Ammon's horn (tissue), 1 donor: ENCODE measurements at regions not wholly inside any gene's neighbourhood (a gene's known extent, or its start where the extent isn't known, plus 50 kb on each side); places are given as distances from the start of the nearest gene placed in this dataset.
A peak's percentile ranks its signal among the peaks of the same experiment; 100 is the strongest.
"Not testable (repeated sequence)": the region's sequence is repeated elsewhere in the genome, so short reads cannot be mapped to it uniquely, and the experiment has no call there.

Source experiments
- DNase-seq: peaks from one replicate; pipeline ENCODE4 v3.0.0-alpha.2; 2016; ENCODE audit warnings: low spot score

DNA sequence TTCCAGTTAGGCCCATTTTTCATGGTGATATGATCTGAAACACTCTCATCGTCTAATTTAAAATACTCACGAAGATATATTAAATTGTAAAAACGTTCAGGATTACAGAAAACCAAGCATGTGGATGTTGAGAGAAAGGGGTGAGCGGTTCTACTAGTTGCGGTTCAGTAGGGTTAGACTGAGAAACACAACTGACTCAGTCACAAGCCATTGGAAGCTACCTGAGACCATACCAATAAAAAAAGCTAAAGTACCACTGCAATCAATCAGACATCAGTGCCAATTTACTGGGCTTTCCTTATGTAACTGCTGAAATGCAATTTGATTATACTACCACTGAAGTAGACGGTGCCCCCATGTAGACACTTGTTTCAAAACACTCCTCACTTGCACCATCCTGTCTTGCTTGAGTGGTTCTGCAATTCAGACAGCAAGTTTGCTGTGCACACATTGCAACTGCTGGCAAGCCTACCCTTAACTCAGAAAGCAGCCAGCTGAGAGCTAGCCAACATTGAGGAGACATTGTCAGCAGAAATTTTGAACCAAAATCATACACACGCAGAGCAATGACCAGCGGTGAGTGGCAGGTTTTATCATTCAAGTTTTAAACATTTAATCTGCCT, 368.7 kb upstream of the ARHGEF26 start:
- peak; percentile 43 for DNase-seq

DNA sequence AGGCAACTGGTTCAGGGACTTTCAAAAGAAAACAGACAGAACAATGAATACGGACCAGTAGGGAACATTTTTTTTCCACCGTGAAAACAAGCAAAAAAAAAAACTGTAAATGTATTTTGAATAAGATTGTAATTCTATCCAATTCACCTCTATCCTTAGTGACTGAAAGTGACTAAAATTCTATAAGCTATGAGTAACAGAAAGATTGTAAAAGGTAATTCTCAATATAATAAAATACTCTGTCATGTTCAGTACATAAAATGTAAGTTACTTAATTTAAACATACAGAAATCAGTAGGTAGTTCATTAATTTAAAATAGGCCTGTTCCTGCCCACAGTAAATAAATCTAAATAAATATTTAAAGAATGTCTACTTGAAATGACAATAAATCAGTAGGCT, 368.2 kb upstream of the ARHGEF26 start:
- no peak for DNase-seq

DNA sequence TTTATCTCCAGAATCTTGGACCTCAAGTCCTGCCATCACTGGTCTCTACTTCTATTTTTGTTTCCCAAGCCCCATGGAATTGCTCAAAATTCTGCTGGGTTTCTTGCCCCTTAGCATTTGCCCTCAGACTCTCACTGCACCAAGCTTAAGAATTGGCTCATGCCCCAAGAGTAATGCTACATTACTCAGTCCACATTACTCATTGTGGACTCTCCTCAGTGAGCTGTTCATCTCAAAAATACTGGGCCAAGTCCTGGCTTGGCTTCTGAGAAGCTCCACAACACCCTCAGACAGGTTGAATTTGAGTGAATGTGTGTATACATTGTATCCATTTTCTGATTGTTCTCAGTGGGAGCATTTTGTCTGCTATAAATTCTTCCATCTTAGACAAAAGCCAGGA, 364.4 kb upstream of the ARHGEF26 start:
- DNase-seq: no peak

DNA sequence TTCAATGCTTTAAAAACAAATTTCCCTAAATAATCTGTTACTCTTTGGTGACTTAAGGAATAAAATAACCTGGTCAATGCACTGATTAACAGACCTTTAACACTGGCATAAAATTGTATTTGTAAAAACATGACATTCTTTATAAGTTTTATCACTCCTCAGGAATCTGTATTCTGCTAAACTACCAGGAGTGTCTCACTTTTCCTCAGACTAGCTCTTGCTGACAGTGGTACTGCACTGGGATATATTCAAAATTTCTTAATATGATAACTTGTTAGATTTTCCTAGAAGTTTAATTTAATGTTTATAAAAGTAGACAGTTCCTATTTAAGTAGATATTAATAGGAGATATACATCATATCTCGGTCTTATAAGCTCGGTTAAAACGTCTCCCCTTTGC, 363.4 kb upstream of the ARHGEF26 start:
- no peak for DNase-seq

DNA sequence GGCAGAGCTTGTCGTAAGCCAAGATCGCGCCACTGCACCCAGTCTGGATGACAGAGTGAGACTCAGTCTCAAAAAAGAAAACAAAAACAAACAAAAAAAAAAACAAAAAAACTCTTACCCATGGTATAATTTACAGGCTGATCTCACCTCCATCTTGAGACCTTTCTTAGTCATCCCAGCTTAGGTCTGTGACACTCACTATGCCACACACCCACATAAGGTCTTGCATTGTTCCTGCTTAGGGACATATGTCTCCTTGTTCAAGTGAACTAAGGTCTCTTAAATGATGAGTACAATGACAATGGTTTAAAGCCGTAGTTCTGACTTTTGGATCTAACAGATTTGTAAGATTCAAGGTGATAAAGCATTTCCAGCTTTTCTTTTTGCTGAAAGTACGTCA, 360.2 kb upstream of the ARHGEF26 start:
- DNase-seq: no peak

DNA sequence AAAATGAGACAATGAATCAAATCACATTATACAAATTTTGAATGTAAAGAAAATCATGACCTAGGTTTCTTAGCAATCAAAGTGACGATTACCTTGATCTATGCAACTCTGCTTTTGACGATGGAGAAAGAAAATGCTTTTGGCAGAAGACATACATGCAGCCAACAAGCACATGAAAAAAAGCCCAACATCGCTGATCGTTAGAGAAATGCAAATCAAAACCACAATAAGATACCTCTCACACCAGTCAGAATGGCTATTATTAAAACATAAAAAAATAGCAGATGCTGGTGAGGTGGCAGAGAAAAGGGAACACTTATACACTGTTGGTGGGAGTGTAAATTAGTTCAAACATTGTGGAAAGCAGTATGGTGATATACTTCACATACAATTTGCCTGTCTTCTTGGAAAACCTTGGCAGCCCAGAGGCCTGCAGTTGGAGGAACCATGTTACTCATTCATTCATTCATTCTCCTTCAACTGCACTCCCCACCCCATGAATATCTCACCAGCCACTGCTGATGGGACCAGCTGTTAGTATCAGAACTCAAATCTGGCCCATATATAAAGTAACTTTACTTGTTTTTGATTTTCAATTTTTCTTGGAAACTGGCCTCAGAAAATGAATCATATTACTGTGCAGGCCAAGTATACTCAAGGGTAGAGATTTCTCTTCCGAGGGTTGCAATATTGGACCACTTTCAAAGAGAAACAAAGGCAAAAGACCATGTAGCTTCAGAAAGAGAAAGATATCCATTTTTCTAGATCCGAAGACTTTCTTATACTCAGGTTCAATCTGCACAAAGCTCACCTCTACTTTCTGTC, 358.6 kb upstream of the ARHGEF26 start:
- no peak for DNase-seq

DNA sequence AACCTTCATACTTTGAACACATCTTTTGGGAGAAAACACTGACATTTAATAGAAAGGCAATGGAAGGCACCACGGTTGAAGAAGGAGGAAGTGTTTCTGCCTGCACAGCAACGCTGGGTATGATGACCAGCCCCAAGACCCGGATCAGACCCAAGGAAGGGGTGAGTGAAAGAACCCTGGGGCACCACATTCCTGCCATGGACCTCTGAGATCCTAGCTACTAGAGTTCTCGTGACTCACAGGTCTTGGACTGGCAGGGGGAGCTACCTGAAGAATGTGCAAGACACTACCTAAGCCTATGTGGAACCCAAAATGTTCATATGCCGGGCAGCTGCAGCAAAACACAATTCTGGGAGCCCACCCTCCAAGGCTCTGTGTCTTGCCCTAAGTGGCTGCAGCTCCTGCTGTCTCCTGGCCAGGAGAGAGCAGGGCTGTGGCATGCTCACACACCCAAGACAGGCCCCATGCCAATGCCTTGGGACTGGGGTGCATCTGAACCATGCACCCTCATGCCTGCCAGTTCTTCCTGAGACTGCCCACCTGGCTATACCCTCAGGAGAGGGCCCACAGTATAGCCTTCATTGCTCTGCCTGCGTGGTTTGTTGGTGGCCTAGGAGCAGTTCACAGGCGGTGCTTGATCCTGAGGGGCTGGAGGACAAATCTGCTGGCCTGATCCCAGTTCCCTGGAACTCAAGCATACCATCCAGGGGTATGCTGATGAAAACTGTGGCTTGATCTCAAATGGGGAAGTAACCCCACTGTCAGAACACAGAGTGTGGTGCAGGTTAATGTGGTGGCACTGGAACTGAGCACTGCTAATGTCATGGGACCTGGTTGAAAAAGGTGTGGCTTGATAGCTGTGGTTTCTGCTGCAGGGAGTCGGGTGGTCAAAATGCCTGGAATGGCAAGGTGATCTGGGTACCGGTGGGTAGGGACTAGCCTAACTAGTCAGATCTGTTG, 353.3 kb upstream of the ARHGEF26 start:
- no peak for DNase-seq

DNA sequence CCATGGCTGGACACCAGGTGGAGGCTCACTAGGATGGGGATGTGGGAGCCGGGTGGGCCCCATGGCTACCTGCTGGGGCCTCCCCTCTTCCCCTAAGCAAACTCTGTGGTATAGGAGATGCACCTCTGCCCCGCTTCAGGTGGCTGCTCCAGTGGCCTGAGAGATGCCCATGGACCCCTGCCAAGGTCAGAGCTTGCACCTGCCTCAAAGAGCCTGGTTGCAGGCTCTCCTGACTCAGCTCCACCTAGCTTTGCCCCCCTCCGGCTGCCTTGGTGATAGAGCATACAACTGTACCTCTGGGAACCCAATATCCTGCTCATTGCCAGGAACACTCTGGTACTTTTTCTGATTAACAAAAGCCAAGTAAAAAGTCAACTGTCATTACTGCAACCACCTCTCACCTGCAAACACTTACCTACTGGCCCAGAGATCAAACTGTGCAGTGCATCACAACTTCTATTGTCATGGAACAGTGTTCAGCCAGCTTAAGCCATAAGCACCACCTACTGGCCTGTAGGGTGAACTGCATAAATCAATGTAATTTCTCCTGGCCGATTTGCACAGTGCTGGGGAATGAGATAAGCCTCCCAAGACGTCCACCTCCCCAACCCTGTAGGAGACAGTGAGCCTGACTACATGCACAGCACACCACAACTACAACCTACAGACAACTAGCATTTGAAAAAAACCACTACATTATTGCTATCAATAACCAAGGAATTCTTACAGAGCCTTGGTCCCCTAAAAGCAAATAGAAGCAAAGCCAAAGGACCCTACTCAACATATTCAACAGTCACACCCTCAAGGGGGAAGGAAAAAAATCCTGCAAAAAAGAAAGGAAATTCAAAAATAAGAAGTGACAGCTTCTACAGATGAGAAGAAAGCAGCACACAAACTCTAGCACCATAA, 352.4 kb upstream of the ARHGEF26 start:
- DNase-seq: peak; percentile 60

DNA sequence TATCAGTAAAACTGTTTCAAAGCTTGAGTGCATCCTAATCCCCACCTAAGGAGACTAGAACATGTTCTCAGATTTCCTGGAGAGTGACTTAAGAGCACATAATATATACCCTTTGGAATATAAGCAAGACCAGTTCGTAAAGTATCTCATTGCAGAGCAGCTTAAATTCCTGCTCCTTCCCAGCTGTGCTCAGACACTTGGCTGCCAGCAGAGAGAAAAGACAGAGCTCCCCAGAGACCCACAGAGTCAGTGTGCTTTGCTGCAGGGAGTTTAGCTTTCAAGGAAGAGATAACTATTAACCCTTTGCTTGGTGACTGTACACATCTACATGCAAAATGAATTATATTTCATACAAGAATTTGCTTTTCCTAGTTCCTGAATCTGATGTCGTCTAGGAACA, 338.1 kb upstream of the ARHGEF26 start:
- no peak for DNase-seq

DNA sequence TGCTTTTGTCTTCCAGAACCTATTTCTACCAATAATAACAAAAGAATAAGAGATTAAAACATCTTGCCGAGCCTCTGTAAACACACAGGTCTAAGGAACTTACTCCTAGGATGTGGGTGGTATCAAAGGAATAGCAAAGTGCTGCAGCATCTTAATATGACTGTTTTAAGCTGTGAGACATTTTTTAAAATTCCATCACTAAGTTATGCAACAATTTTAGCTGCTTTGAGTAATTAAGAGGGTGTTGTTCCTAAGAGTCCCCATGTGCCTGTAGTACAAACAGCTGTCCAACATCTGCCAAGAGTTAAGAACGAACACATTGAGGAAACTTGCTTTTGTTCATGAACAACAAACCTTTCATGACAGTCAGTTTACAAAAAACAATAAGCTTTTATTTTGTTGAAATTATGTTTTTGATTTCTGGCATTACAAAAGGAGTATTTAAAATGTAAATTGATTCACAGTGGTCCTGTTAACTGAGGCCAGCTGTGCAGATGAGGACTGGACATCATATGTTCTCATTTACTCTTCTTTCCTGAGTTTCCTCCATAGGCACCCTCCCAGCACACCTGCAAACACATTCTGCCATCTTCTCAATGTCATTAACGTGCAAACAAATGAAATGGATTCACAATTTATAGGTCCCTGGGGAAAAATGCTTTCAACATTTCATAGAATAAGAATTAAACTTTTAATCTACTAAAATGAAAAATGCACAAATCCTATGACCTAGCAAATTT, 337.3 kb upstream of the ARHGEF26 start:
- no peak for DNase-seq

DNA sequence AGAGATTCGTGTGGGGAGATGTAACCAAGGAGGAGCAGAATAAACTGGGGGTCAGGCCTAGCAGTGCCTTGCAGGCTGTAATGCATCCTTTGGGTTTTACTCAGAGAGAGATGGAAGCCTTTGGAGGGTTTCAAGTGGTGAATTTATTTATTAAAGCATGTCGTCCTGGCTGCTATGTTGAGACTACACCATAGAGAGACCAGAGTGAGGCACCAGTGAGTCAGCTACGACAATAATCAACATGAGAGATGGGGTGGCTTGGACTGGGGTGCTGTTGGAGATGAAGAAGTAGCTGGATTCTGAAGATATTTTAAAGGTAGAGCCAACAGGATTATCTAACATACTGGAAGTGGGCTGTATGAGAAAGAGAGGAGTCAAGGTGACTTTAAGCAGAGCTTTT, 335.3 kb upstream of the ARHGEF26 start:
- no peak for DNase-seq

DNA sequence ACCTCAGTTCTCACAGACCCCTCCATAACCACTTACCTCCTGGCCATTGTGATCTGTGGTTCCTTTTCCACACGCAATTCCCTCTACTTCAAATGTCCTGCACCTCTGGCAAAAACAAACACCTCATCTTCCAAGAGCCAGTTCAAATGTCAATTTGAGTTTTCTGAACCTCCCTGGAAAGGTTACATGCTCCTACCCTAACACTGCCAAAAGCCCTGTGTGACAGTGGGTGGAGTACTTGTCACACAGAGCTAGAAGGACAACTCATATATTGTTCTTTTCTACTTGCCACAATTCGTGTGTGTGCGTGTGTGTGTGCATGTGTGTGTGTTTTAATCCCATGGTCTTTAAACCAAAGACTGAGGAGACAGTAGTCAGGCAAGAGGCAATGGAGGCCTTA, 331.8 kb upstream of the ARHGEF26 start:
- no peak for DNase-seq

DNA sequence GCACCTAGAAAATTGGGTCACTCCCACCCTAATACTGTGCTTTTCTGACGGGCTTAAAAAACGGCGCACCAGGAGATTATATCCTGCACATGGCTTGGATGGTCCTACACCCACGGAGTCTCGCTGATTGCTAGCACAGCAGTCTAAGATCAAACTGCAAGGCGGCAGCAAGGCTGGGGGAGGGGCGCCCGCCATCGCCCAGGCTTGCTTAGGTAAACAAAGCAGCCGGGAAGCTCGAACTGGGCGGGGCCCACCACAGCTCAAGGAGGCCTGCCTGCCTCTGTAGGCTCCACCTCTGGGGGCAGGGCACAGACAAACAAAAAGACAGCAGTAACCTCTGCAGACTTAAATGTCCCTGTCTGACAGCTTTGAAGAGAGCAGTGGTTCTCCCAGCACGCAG, 324.1 kb upstream of the ARHGEF26 start:
- DNase-seq: not testable (repeated sequence)

DNA sequence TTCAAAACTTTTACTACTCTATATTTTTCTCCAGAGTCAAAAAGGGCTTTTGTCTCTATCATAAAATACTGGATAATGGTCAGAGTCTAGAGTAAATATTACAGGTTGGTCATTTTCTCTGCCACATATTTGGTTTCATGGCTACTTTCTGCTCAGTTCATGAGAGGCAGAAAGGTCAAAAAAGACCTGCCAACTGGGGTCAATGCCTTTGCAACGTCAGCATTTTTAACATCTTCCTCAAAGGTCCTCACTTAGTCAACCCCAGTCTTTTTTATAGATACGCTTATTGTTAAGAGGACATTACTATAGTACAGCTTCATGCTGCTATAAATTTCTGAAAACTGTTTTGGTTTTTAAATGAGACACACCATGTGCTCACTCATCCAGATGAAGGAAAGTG, 312.1 kb upstream of the ARHGEF26 start:
- DNase-seq: no peak

DNA sequence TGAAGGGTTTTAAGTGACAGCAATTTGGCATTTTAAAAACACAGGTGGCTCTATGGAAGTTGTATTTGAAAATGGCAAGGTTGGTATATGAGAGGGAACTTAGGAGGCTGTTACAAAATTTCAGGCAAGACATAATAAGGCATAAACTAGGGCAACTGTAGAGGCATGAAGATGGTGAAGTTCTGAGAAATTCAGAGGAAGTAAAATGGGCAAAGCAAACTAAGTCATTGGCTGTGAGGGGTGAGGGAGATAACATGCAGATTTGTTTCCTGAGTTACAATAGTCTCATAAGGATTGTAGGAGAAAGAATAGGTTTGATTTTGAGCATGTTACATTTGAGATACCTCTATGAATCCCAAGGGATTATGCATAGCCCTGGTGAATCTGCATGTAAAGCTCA, 302.9 kb upstream of the ARHGEF26 start:
- DNase-seq: no peak

DNA sequence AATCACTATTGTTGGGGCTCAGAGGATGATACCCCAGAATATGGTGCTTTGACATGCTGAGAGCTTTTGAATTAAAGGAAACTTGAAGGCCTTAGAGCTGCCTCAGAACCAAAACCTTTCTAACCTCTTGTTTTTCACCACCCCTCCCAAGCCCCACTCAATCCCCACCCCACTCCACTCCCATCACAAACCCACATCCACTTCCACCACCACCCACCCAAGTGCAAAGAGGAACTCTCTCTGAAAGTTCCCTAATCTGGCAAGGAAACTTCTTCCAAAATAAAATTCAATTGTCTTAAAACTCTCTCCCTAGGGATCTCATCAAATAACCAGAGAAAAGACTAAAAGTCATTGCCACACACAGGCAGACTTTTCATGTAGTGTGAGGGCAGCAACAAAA, 301.2 kb upstream of the ARHGEF26 start:
- DNase-seq: no peak

DNA sequence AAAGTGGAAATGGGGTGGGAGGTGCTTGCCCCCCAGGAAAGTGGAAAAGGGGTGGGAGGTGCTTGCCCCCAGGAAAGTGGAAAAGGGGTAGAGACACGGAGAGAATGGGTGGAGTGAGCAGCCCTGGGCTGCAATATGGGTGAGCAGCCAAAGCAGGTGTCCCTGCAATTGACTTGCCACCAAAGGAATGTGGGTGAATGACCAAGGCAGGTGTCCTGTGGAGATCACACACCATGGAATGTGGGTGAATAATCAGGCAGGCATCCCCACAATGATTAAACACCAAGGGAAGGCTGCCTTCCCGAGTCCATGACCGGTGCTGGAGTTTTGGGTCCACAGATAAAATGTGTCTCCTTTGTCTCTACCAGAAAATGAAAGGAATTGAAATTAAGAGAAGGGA, 292.8 kb upstream of the ARHGEF26 start:
- DNase-seq: not testable (repeated sequence)

DNA sequence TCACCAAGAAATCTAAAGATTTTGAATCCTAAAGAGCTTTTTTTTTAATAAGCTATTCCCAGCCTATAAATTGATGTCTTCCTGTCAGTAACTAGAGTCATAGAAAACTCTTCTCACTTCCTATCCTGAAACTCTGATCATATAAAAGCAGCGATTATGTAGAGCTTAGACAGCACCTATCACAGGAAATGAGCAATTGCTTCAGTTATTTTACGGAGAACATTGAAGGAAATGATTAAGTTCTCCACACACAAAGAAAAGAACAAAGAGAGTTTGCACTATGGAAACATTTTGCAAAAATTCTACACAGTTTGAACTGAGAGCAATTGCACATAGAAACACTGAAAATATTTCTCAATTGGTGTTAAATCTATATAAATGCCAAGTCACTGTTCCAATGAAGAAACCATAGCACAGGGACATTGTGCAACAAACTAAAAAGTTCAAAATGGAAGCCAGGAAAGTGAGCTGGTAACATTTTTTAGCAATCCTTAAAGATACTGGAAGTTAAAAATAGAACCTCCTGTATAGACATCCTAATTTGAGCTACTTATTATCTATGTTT, 291.5 kb upstream of the ARHGEF26 start:
- DNase-seq: no peak

DNA sequence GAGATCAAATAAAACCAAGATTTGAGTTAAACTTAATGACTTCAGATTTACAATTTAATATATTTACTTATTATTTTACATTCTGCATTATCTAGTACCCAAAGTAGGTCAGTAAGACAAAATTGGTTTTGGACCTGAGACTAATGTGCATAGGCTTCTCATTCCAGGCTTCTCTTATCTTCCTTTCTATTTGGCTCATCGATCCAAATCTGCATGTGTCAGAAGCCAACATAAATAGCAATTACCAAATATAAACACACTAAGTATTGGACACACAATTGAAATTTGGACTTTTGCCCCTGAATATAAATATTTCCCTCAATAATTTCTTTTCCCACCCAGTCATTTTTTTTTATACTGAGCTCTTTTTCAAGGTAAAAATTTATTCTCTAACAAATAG, 290.6 kb upstream of the ARHGEF26 start:
- no peak for DNase-seq

DNA sequence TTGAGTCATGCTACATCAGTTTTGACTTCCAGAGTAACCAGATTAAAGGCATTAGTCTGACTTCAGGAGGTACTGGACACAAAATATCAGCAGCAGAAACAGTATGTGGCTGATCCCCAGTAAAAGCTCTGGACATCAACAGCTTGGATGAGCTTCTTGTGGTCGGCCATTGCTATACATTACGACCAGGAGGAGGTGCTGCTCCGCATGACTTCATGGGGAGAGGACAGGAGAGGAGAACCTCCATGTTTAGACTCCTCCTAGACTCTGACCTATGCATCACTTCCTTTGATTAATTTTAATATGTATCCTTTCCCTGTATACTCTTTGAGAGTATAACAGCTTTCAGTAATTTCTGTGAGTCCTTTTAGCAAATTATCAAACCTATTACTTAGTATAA, 285.6 kb upstream of the ARHGEF26 start:
- no peak for DNase-seq

DNA sequence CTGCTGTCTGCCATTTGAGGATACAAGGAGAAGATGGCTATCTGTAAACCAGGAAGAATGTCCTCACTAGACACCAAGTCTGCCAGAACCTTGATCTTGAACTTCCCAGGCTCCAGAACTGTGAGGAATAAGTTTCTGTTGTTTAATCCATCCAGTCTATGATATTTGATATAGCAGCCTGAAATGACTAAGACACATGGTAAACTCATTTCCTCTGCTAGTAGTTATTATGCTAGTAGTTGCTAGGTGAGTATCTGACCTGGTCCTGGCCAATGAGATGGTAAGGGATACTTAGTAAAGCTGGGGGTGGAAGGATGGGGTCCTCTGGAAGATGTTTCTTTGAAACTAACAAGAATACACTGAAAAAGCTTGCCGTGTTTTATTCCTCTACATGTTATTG, 280.7 kb upstream of the ARHGEF26 start:
- no peak for DNase-seq
